ENCODE measurements at regions not wholly inside any gene's neighbourhood (a gene's known extent, or its start where the extent isn't known, plus 50 kb on each side); places are given as distances from the start of the nearest gene placed in this dataset.

- no peaks in the 10 kb centered on the region for H3K9me3 ChIP-seq
- no peaks in the 10 kb centered on the region for H3K27me3 ChIP-seq
- H3K27ac ChIP-seq, result no peak overlapping the region
- DNase-seq, result no peak
- ATAC-seq, result no peak
- WGBS, 2 donors, result 52 to 58% methylated on average over 4 of the region's 4 CpGs
- no peak for TF ChIP-seq POLR2A (IDR thresholded peaks at IDR 0.05)
- TF ChIP-seq, protein P1, sequence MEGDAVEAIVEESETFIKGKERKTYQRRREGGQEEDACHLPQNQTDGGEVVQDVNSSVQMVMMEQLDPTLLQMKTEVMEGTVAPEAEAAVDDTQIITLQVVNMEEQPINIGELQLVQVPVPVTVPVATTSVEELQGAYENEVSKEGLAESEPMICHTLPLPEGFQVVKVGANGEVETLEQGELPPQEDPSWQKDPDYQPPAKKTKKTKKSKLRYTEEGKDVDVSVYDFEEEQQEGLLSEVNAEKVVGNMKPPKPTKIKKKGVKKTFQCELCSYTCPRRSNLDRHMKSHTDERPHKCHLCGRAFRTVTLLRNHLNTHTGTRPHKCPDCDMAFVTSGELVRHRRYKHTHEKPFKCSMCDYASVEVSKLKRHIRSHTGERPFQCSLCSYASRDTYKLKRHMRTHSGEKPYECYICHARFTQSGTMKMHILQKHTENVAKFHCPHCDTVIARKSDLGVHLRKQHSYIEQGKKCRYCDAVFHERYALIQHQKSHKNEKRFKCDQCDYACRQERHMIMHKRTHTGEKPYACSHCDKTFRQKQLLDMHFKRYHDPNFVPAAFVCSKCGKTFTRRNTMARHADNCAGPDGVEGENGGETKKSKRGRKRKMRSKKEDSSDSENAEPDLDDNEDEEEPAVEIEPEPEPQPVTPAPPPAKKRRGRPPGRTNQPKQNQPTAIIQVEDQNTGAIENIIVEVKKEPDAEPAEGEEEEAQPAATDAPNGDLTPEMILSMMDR (IDR thresholded peaks at IDR 0.05), result no peak
- no peaks in the 10 kb centered on the region for H3K36me3 ChIP-seq (replicated peaks in 1 of 2; ENCODE audit: insufficient read depth in 1 of 2, low read depth in 2 of 2)
- no peaks in the 10 kb centered on the region for H3K4me1 ChIP-seq
- intact Hi-C loops (cut with DNase I), result no loop called here
- no peak overlapping the region for H3K4me3 ChIP-seq
Observed at GRCh38 chr22:34489861-34490260, 569.6 kb upstream of the LARGE1 start.

DNA sequence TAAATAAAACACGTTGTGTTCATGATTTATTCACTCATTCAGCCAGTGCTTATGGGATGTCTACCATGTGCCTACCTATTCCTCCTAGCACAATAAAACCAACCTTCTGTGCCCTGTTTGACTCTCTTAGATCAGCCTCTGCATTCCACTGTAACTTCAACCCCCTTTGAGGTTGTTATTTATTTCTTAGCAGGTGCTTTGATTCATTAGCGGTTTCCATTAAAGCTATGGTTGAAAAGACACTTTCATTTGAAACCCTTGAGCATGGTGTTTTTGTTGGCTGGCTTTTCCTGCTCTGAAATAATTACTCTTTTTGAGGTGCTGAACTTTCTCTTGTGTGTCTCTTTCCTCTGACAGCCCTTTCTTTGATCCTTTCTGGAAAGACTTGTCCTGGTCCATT, 570.6 kb upstream of the LARGE1 start:
- Histone ChIP-seq H3K36me3 (replicated peaks in 1 of 2; ENCODE audit: insufficient read depth in 1 of 2, low read depth in 2 of 2) (no peaks in the 10 kb centered on the region), H3K4me1 (no peaks in the 10 kb centered on the region), H3K27ac (no peak overlapping the region), H3K4me3 (no peak overlapping the region), H3K27me3 (no peaks in the 10 kb centered on the region), H3K9me3 (no peaks in the 10 kb centered on the region)
- ATAC-seq (no peak), DNase-seq (no peak)
- WGBS, 2 donors, result 26 to 48% methylated on average over 2 of the region's 2 CpGs
- intact Hi-C loops (cut with DNase I), result no loop called here
- TF ChIP-seq, protein P1 (IDR thresholded peaks at IDR 0.05), result no peak
- TF ChIP-seq POLR2A (IDR thresholded peaks at IDR 0.05), result no peak

- Histone ChIP-seq H3K27me3 (no peaks in the 10 kb centered on the region), H3K9me3 (no peaks in the 10 kb centered on the region), H3K4me1 (no peaks in the 10 kb centered on the region), H3K27ac (no peak overlapping the region), H3K4me3 (no peak overlapping the region), H3K36me3 (replicated peaks in 1 of 2; ENCODE audit: insufficient read depth in 1 of 2, low read depth in 2 of 2) (no peaks in the 10 kb centered on the region)
- 15 to 31% methylated on average over 3 of the region's 3 CpGs for WGBS, 2 donors
- intact Hi-C loops (cut with DNase I), result no loop called here
- DNase-seq, result no peak
- ATAC-seq, result no peak
- TF ChIP-seq, protein P1 (IDR thresholded peaks at IDR 0.05), result no peak
- TF ChIP-seq POLR2A (IDR thresholded peaks at IDR 0.05), result no peak
Observed at GRCh38 chr22:34493486-34493885, 572.5 kb upstream of the ISX start.

GRCh38 chr22:34501366-34501965, 564.5 kb upstream of the ISX start:
- H3K27me3 ChIP-seq, result no peaks in the 10 kb centered on the region
- H3K4me3 ChIP-seq, result no peak overlapping the region
- intact Hi-C loops (cut with DNase I), result no loop called here
- no peak overlapping the region for H3K27ac ChIP-seq
- H3K9me3 ChIP-seq, result no peaks in the 10 kb centered on the region
- H3K4me1 ChIP-seq, result no peaks in the 10 kb centered on the region
- no peaks in the 10 kb centered on the region for H3K36me3 ChIP-seq (replicated peaks in 1 of 2; ENCODE audit: insufficient read depth in 1 of 2, low read depth in 2 of 2)
- WGBS, 2 donors, result 90 to 92% methylated on average over 1 of the region's 1 CpG
- ATAC-seq (no peak), DNase-seq (no peak)
- TF ChIP-seq, protein P1 (IDR thresholded peaks at IDR 0.05), result no peak
- TF ChIP-seq POLR2A (IDR thresholded peaks at IDR 0.05), result no peak

GRCh38 chr22:34502821-34503220, 563.1 kb upstream of the ISX start:
- no peaks in the 10 kb centered on the region for H3K4me1 ChIP-seq
- DNase-seq, result no peak
- no peak overlapping the region for H3K4me3 ChIP-seq
- no peak for TF ChIP-seq POLR2A (IDR thresholded peaks at IDR 0.05)
- TF ChIP-seq, protein P1 (IDR thresholded peaks at IDR 0.05), result no peak
- no peak for ATAC-seq
- no peak overlapping the region for H3K27ac ChIP-seq
- H3K27me3 ChIP-seq, result no peaks in the 10 kb centered on the region
- H3K9me3 ChIP-seq, result no peaks in the 10 kb centered on the region
- WGBS, 2 donors, result 31 to 50% methylated on average over 5 of the region's 5 CpGs
- intact Hi-C loops (cut with DNase I), result no loop called here
- no peaks in the 10 kb centered on the region for H3K36me3 ChIP-seq (replicated peaks in 1 of 2; ENCODE audit: insufficient read depth in 1 of 2, low read depth in 2 of 2)

All from body of pancreas (tissue), 4 donors.